PC-9 (cell line): ENCODE measurements at regions not wholly inside any gene's neighbourhood (a gene's known extent, or its start where the extent isn't known, plus 50 kb on each side); places are given as distances from the start of the nearest gene placed in this dataset.

Experiments
- BruUV-seq: library from RNA; stranded (reverse); fragments of 400-500 nt; replicated peaks from 2 replicates; lab custom pipeline; 2021; lab: Mats Ljungman, UMichigan
- CTCF ChIA-PET: fragments of 300-600 bp; sonication (Branson Sonifier 250); formaldehyde crosslinking; loops from one replicate; lab custom pipeline; 2022; ENCODE audit warnings: antibody characterized with exemption; lab: Charles Lee
- POLR2A ChIA-PET: fragments of 300-600 bp; sonication (Branson Sonifier 250); formaldehyde crosslinking; loops from one replicate; lab custom pipeline; 2022; ENCODE audit warnings: antibody characterized with exemption; ENCODE audit not compliant: unreplicated experiment; lab: Charles Lee
- DNase-seq, 2 experiments: peaks; one replicate each; pipeline versions ENCODE4 v3.0.0 to v3.0.0-alpha.2; 2015 to 2022; ENCODE audit warnings: mixed read lengths in 1 of 2
- H2AFZ ChIP-seq: fragments of 200-600 bp; sonication (generic); 2 replicates; pipeline ENCODE4 v1.8.1; 2017; ENCODE audit warnings: antibody characterized with exemption
- H3F3A ChIP-seq: fragments of 200-600 bp; sonication (generic); 2 replicates; pipeline ENCODE4 v1.8.1; 2017; ENCODE audit warnings: antibody characterized with exemption, mild to moderate bottlenecking, low read depth; ENCODE audit not compliant: insufficient read depth
- H3K27ac ChIP-seq: fragments of 200-600 bp; sonication (generic); 2 replicates; pipeline ENCODE4 v1.6.1; 2016; ENCODE audit warnings: mixed run types
- H3K27me3 ChIP-seq: fragments of 200-600 bp; sonication (generic); 2 replicates; pipeline ENCODE4 v1.6.1; 2016; ENCODE audit warnings: low read depth, mixed run types; ENCODE audit not compliant: insufficient read depth
- H3K36me3 ChIP-seq: fragments of 200-600 bp; sonication (generic); 2 replicates; pipeline ENCODE4 v1.6.1; 2016; ENCODE audit warnings: low read depth, mixed run types
- H3K4me1 ChIP-seq: fragments of 200-600 bp; sonication (generic); replicated peaks from 2 replicates; pipeline ENCODE4 v1.6.1; 2016; ENCODE audit warnings: mixed run types; ENCODE audit not compliant: insufficient read depth
- H3K4me2 ChIP-seq: fragments of 200-600 bp; sonication (generic); 2 replicates; pipeline ENCODE4 v1.6.1; 2017; ENCODE audit warnings: mixed run types
- H3K4me3 ChIP-seq: fragments of 200-600 bp; sonication (generic); 2 replicates; pipeline ENCODE4 v1.6.1; 2016; ENCODE audit warnings: mixed run types
- H3K79me2 ChIP-seq: fragments of 200-600 bp; sonication (generic); 2 replicates; pipeline ENCODE4 v1.6.1; 2017; ENCODE audit warnings: low read depth, mixed run types
- H3K9me2 ChIP-seq: fragments of 200-600 bp; sonication (generic); 2 replicates; pipeline ENCODE4 v1.8.1; 2017; ENCODE audit warnings: mild to moderate bottlenecking; ENCODE audit not compliant: insufficient read depth
- H3K9me3 ChIP-seq: fragments of 200-600 bp; sonication (generic); 2 replicates; pipeline ENCODE4 v1.8.1; 2016; ENCODE audit warnings: low read depth; ENCODE audit not compliant: insufficient read depth
- H4K20me1 ChIP-seq: fragments of 200-600 bp; sonication (generic); 2 replicates; pipeline ENCODE4 v1.8.1; 2017; ENCODE audit not compliant: insufficient read depth
- EZH2 ChIP-seq: fragments of 200-600 bp; sonication (generic); IDR thresholded peaks from 2 replicates; pipeline ENCODE4 v1.8.0; 2017; ENCODE audit warnings: antibody characterized with exemption, low read depth
- intact Hi-C: fragments of 100-400 bp; cut with micrococcal nuclease; formaldehyde crosslinking; loops from one replicate; pipeline ENCODE4 v1.10.0; 2022; ENCODE audit not compliant: unreplicated experiment
- TF ChIP-seq, protein P1 (sequence below): fragments of 200-600 bp; sonication (generic); conservative IDR thresholded peaks from 2 replicates; pipeline ENCODE4 v1.6.1; 2017; ENCODE audit warnings: mixed run types, antibody characterized with exemption, mild to moderate bottlenecking, moderate library complexity

DNA sequence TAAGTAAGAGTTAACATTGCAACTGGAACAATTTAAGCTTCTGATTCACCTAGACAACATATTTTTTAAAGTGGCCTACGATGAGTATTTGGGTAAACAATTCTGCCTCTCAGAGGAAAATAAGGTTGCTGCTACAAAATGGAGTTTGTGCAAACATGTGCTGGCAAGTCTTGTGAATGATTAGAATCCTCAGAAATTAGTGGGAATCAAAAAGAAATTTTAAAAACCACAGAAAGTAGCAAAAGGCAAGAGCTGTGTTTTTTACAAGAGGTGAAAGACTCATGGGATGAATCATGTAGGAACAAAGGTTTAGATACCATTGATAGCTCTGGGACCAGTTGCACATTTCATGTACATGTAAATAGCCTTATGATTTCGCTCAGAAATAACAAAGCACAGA is 561.6 kb downstream of the TAF11L14 start:
- no peaks in the 10 kb centered on the region; the same call in 1 of the 2 replicates for H3K9me2 ChIP-seq
- no peak for DNase-seq
- H4K20me1 ChIP-seq: no peaks in the 10 kb centered on the region
- no peak overlapping the region for H3K27ac ChIP-seq
- no peak overlapping the region for H3K4me3 ChIP-seq
- no peaks in the 10 kb centered on the region for H3F3A ChIP-seq
- TF ChIP-seq, protein P1, sequence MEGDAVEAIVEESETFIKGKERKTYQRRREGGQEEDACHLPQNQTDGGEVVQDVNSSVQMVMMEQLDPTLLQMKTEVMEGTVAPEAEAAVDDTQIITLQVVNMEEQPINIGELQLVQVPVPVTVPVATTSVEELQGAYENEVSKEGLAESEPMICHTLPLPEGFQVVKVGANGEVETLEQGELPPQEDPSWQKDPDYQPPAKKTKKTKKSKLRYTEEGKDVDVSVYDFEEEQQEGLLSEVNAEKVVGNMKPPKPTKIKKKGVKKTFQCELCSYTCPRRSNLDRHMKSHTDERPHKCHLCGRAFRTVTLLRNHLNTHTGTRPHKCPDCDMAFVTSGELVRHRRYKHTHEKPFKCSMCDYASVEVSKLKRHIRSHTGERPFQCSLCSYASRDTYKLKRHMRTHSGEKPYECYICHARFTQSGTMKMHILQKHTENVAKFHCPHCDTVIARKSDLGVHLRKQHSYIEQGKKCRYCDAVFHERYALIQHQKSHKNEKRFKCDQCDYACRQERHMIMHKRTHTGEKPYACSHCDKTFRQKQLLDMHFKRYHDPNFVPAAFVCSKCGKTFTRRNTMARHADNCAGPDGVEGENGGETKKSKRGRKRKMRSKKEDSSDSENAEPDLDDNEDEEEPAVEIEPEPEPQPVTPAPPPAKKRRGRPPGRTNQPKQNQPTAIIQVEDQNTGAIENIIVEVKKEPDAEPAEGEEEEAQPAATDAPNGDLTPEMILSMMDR: no peak
- no peak for TF ChIP-seq EZH2
- ChIA-PET POLR2A (no interaction called here), CTCF (no interaction called here)
- BruUV-seq: no TSS peak
- no peaks in the 10 kb centered on the region for H3K27me3 ChIP-seq
- H2AFZ ChIP-seq: no peak overlapping the region
- H3K4me2 ChIP-seq: no peak overlapping the region
- no peaks in the 10 kb centered on the region for H3K36me3 ChIP-seq
- intact Hi-C loops: no loop called here
- H3K9me3 ChIP-seq: no peaks in the 10 kb centered on the region; the same call in 1 of the 2 replicates
- no peaks in the 10 kb centered on the region for H3K4me1 ChIP-seq
- no peaks in the 10 kb centered on the region for H3K79me2 ChIP-seq

DNA sequence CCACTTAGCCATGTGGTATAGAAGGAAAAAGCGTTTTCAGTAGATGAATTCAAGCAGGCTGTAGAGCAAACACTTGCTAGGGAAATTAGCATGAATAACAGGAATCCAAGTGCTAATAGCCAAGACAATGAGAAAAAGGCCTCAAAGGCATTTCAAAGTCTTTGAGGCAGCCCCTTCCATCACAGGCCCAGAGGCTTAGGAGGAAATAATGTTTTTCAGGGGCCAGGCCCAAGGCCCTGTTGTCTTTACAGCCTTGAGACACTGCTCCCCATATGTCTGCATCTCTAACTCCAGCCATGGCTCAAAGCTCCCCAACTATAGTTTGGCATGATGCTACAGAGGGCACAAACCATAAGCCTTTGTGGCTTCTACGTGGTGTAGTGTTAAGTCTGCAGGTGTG is 563.5 kb downstream of the TAF11L14 start:
- H4K20me1 ChIP-seq: no peaks in the 10 kb centered on the region
- no peaks in the 10 kb centered on the region; the same call in 1 of the 2 replicates for H3K9me3 ChIP-seq
- no peak overlapping the region for H2AFZ ChIP-seq
- no peak for TF ChIP-seq EZH2
- TF ChIP-seq, protein P1: no peak
- DNase-seq: no peak
- no peaks in the 10 kb centered on the region for H3K4me1 ChIP-seq
- intact Hi-C loops: no loop called here
- POLR2A ChIA-PET: no interaction called here
- H3K4me2 ChIP-seq: no peak overlapping the region
- no peaks in the 10 kb centered on the region for H3F3A ChIP-seq
- no TSS peak for BruUV-seq
- no peaks in the 10 kb centered on the region for H3K79me2 ChIP-seq
- H3K27ac ChIP-seq: no peak overlapping the region
- no peak overlapping the region for H3K4me3 ChIP-seq
- no peaks in the 10 kb centered on the region for H3K27me3 ChIP-seq
- H3K36me3 ChIP-seq: no peaks in the 10 kb centered on the region
- no peaks in the 10 kb centered on the region; the same call in 1 of the 2 replicates for H3K9me2 ChIP-seq
- CTCF ChIA-PET: no interaction called here

DNA sequence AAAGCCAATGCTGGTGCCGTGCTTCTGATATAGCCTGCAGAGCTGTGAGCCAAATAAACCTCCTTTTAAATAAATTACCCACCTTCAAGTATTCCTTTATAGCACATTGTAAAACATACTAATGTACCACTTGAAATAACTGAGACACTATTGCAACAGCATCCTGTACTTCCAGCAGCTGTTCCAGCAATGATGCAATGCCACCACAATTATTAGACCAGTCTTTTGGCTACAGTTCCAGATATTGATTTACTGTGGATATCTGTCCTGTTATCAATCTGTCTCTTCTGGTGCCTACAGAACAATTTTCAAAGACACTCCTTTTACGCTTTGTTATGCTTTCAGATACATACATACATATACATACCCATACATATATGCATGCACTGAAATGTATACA is 567.9 kb downstream of the TAF11L14 start:
- Histone ChIP-seq H3K36me3 (no peaks in the 10 kb centered on the region), H2AFZ (no peak overlapping the region), H3K4me3 (no peak overlapping the region), H3K9me3 (no peaks in the 10 kb centered on the region; the same call in 1 of the 2 replicates), H3K9me2 (no peaks in the 10 kb centered on the region), H3K27ac (no peak overlapping the region), H3K27me3 (no peaks in the 10 kb centered on the region), H3K4me2 (no peak overlapping the region), H3K79me2 (no peaks in the 10 kb centered on the region), H4K20me1 (no peaks in the 10 kb centered on the region), H3F3A (no peaks in the 10 kb centered on the region), H3K4me1 (no peaks in the 10 kb centered on the region)
- DNase-seq: no peak
- TF ChIP-seq EZH2: no peak
- TF ChIP-seq, protein P1: no peak
- BruUV-seq: no TSS peak
- ChIA-PET CTCF (no interaction called here), POLR2A (no interaction called here)
- intact Hi-C loops: no loop called here
